ENCODE measurements at regions not wholly inside any gene's neighbourhood (a gene's known extent, or its start where the extent isn't known, plus 50 kb on each side); places are given as distances from the start of the nearest gene placed in this dataset.

DNA sequence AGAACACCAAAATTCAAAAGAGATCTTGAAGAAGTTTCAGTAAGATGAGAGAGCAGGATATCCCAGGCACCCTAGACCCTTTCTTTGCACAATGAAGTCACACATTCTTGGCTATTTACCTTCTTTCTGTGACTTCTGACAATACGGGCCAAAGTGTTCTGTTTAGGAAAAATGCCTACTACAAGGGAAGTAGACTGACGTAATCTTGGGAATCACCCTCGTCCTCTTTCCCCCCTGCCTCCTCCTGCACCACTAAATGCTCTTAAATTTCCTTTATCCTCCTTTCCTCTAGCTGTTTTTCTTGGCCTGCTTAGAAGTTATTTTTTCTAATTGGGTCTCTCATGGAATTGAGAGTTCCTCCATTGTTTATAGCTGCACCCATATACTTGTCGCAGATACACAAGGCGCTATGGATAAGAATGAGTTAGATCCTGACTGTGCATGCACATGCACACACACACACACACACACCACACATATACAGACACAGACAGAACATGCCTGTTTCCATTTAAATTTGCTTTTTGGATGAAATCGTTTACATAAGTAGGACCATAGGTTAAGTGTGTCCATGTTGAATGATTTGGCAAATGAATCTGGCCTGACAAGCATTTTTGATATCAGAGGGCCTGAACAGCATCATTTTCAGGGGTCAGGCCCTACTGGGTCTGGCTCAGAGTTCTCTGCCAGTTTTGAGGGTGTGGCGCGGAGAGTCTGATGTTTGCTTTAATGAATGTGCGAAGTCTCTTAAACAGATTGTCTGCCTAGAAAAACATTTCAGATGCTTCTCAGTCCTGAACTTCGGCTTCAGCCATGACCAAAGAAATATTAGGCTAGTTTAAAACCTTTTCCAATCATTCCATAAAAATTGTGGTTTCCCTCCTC lies 131.9 kb upstream of the NT5C1B start:
- no peak for TF ChIP-seq NFIC (IDR thresholded peaks at IDR 0.05)
- TF ChIP-seq YY1 (IDR thresholded peaks at IDR 0.05; ENCODE audit: low read depth), result no peak
- TF ChIP-seq TAF1 (IDR thresholded peaks at IDR 0.05; ENCODE audit: low read depth), result no peak
- no peak for TF ChIP-seq FOXM1 (IDR thresholded peaks at IDR 0.05; ENCODE audit: borderline replicate concordance, low read depth)
- no peak for TF ChIP-seq RAD21 (IDR thresholded peaks at IDR 0.05; ENCODE audit: low read depth)
- TF ChIP-seq EGR1 (IDR thresholded peaks at IDR 0.05), result no peak
- no peak for TF ChIP-seq CREB1 (IDR thresholded peaks at IDR 0.05; ENCODE audit: low read depth)
- TF ChIP-seq, protein P1, sequence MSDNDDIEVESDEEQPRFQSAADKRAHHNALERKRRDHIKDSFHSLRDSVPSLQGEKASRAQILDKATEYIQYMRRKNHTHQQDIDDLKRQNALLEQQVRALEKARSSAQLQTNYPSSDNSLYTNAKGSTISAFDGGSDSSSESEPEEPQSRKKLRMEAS (IDR thresholded peaks at IDR 0.05), result no peak
- TF ChIP-seq CEBPB (IDR thresholded peaks at IDR 0.05), result no peak
- TF ChIP-seq, protein P2, sequence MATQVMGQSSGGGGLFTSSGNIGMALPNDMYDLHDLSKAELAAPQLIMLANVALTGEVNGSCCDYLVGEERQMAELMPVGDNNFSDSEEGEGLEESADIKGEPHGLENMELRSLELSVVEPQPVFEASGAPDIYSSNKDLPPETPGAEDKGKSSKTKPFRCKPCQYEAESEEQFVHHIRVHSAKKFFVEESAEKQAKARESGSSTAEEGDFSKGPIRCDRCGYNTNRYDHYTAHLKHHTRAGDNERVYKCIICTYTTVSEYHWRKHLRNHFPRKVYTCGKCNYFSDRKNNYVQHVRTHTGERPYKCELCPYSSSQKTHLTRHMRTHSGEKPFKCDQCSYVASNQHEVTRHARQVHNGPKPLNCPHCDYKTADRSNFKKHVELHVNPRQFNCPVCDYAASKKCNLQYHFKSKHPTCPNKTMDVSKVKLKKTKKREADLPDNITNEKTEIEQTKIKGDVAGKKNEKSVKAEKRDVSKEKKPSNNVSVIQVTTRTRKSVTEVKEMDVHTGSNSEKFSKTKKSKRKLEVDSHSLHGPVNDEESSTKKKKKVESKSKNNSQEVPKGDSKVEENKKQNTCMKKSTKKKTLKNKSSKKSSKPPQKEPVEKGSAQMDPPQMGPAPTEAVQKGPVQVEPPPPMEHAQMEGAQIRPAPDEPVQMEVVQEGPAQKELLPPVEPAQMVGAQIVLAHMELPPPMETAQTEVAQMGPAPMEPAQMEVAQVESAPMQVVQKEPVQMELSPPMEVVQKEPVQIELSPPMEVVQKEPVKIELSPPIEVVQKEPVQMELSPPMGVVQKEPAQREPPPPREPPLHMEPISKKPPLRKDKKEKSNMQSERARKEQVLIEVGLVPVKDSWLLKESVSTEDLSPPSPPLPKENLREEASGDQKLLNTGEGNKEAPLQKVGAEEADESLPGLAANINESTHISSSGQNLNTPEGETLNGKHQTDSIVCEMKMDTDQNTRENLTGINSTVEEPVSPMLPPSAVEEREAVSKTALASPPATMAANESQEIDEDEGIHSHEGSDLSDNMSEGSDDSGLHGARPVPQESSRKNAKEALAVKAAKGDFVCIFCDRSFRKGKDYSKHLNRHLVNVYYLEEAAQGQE (IDR thresholded peaks at IDR 0.05; ENCODE audit: low read depth), result no peak
- TF ChIP-seq EP300 (IDR thresholded peaks at IDR 0.05; ENCODE audit: borderline replicate concordance), result no peak
